ENCODE measurements at regions not wholly inside any gene's neighbourhood (a gene's known extent, or its start where the extent isn't known, plus 50 kb on each side); places are given as distances from the start of the nearest gene placed in this dataset.

- H3K9me1 ChIP-seq (replicated peaks; ENCODE audit: control insufficient read depth, extremely low read depth, insufficient read depth, low read length): no peaks in the 10 kb centered on the region
- no peak overlapping the region for H3K9ac ChIP-seq (replicated peaks; ENCODE audit: extremely low read depth, insufficient read depth, low read length)
- intact Hi-C loops (cut with micrococcal nuclease) (no loop called here), dilution Hi-C loops (cut with MboI; ENCODE audit: extremely low pct_ligation_motif_present, low sequenced_read_pairs) (no loop called here)
- H3K27me3 ChIP-seq (ENCODE audit: control insufficient read depth in 2 of 2, insufficient read depth in 2 of 2, low read length in 2 of 2): no peaks in the 10 kb centered on the region
- H3K4me3 ChIP-seq (replicated peaks in 1 of 3; ENCODE audit: insufficient read depth in 1 of 3, low read depth in 1 of 3, low read length in 3 of 3): no peak overlapping the region
- H3K4me2 ChIP-seq (ENCODE audit: insufficient read depth, low read length): no peak overlapping the region
- H3K36me3 ChIP-seq (ENCODE audit: control insufficient read depth in 2 of 2, extremely low read depth in 1 of 2, insufficient read depth in 2 of 2, low read length in 2 of 2): no peaks in the 10 kb centered on the region
- H2AFZ ChIP-seq (ENCODE audit: low read depth, low read length): no peak overlapping the region
- H3K27ac ChIP-seq (ENCODE audit: insufficient read depth, low read depth, low read length): no peak overlapping the region
- TF ChIP-seq POLR2AphosphoS5 (IDR thresholded peaks at IDR 0.05; ENCODE audit: insufficient read depth, low read depth, low read length): no peak
- TF ChIP-seq POLR2A (IDR thresholded peaks at IDR 0.05; ENCODE audit: low read depth, low read length): no peak
- no peak for TF ChIP-seq EZH2 (IDR thresholded peaks at IDR 0.05; ENCODE audit: borderline replicate concordance, low read depth, low read length, severe bottlenecking)
- no peak for TF ChIP-seq MYC (IDR thresholded peaks at IDR 0.05; ENCODE audit: low read depth, low read length)
- no peak for TF ChIP-seq CTCF (IDR thresholded peaks at IDR 0.05; ENCODE audit: extremely low read depth in 1 of 2, insufficient read depth in 1 of 2, low read depth in 1 of 2, low read length in 2 of 2)
- no peak for TF ChIP-seq GATA2 (IDR thresholded peaks at IDR 0.05; ENCODE audit: insufficient read depth, insufficient read length, low read depth, low read length)
- no peak for TF ChIP-seq FOS (IDR thresholded peaks at IDR 0.05; ENCODE audit: borderline replicate concordance, insufficient read depth, low read length)
- ChIA-PET CTCF (interaction anchor here (1.3 kb wide), 2 partner anchors 16 to 490 kb away, joined by 4 to 6 read pairs; no protein-coding TSS in a partner anchor), POLR2A (no interaction called here)
- BruUV-seq (replicated peaks): no TSS peak
- H3K9me3 ChIP-seq (replicated peaks; ENCODE audit: control insufficient read depth, insufficient read depth, low read length): no peaks in the 10 kb centered on the region
- no peaks in the 10 kb centered on the region for H4K20me1 ChIP-seq (replicated peaks; ENCODE audit: control insufficient read depth, extremely low read depth, insufficient read depth, low read length)
- FAIRE-seq (no peak), DNase-seq (ENCODE audit: low read depth, low spot score) (no peak)
- H3K4me1 ChIP-seq (ENCODE audit: control insufficient read depth, extremely low read depth, insufficient read depth, low read length): no peaks in the 10 kb centered on the region
- no peaks in the 10 kb centered on the region for H3K79me2 ChIP-seq (ENCODE audit: control insufficient read depth, insufficient read depth, low read length)
Measured at GRCh38 chr4:137614491-137614890, 82.2 kb upstream of the PCDH18 start.

All from endothelial cell of umbilical vein (primary cell).